GM19025 (cell line): ENCODE measurements at regions not wholly inside any gene's neighbourhood (a gene's known extent, or its start where the extent isn't known, plus 50 kb on each side); places are given as distances from the start of the nearest gene placed in this dataset.
"Not testable (repeated sequence)": the region's sequence is repeated elsewhere in the genome, so short reads cannot be mapped to it uniquely, and the experiment has no call there.

ENCODE experiments used
- ATAC-seq: cut with Tn5 transposase; IDR thresholded peaks from one replicate; pipeline ENCODE4 v1.9.1; 2021; ENCODE audit warnings: mild to moderate bottlenecking, low read depth, moderate library complexity; ENCODE audit not compliant: unreplicated experiment

DNA sequence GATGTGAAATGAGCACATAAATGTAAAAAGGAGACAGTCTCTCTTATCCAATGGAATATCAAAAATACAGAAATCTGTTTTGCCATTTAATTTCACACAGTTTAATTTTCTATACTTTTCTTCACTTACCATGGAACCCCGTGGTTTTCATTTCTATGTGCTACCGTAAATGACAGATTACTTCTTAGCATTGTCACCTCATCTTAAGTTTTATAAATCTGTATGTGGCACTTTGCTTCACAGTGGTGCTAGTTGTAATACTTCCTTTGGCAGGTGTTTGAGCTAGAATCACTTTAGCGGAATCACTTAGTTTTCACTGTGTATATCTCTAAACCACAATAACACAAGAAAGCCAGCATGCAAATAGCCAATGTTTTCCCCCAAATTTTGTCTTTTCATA lies 781.9 kb upstream of the MGAT4C start:
- no peak for ATAC-seq

- no peak for ATAC-seq
Measured at GRCh38 chr12:87025976-87026375, 769.8 kb upstream of the MGAT4C start.

GRCh38 chr12:87021400-87021799 lies 765.2 kb upstream of the MGAT4C start:
- ATAC-seq, result no peak

GRCh38 chr12:87020071-87020470 lies 763.9 kb upstream of the MGAT4C start:
- ATAC-seq, result no peak

- no peak for ATAC-seq
Measured at GRCh38 chr12:87015352-87015751, 759.2 kb upstream of the MGAT4C start.

DNA sequence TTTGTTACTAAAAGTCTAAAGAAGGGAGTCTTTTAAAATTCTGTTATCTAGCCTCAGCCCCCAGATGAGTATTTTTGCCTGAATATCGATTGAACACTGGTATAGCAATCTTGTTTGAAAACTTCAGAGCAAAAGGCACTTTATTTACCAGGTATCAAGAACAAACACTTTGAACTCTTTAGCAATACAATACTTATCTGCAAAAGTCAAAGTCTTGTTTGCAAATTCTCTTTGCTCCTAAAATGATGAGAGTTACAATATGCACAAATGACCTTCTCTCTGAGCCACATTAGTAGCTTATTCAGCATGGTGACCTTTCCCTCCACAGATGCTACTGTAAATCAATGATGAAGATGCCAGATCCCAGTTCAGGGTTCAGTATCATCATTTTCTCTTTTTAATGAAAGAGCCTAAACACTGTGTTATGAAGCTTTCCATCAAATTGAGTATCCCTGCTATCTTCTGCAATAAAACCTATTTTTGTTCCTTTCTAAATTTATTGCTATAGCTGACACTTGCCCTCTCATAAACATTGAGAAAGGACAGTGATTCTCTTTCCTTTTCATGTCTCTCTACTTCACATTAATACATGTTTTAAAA lies 752.7 kb upstream of the MGAT4C start:
- ATAC-seq, result no peak

GRCh38 chr12:87001102-87001501 lies 744.9 kb upstream of the MGAT4C start:
- ATAC-seq, result no peak

GRCh38 chr12:86985298-86985697 lies 729.1 kb upstream of the MGAT4C start:
- no peak for ATAC-seq

GRCh38 chr12:86970595-86970994 lies 714.4 kb upstream of the MGAT4C start:
- ATAC-seq, result not testable (repeated sequence)

- ATAC-seq, result no peak
Measured at GRCh38 chr12:86959766-86960458, 703.7 kb upstream of the MGAT4C start.

DNA sequence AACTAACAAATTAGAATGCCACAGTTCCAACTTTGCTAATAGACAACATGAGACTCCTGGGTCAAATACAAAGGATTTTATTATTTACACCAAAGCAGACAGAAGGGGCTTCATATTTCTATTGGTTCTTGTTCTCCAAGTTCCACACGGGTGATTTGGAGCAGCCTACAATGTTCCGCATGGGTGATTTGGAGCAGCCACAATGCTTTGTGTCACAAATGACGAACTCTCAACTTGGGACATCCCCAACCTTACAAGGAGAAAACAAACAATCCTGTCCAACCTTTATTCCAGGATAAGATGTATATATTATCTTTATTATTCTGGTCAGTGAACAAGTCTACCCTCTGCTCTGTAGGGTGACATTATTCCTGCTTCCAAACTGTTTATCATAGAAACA lies 694.3 kb upstream of the MGAT4C start:
- ATAC-seq, result no peak

- no peak for ATAC-seq
Measured at GRCh38 chr12:86950043-86950442, 693.9 kb upstream of the MGAT4C start.

DNA sequence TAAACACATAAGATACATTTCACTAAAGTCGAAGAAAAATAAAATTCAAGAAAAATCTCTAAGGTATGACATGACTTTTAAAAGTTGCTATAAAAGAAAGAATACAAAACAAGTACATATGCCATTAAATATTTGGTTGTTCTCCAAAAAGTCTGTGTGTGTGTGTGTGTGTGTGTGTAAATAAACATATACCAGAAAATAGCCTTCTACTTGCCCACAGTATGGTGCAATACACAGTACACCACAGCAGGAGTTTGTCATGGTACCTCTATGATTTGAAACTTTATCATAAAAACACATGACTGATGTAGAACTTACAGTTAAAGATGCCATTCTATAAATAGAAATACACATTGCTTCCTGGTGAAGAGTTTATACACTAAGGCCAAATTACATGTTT lies 692.7 kb upstream of the MGAT4C start:
- no peak for ATAC-seq

GRCh38 chr12:86945685-86946196 lies 689.5 kb upstream of the MGAT4C start:
- no peak for ATAC-seq

DNA sequence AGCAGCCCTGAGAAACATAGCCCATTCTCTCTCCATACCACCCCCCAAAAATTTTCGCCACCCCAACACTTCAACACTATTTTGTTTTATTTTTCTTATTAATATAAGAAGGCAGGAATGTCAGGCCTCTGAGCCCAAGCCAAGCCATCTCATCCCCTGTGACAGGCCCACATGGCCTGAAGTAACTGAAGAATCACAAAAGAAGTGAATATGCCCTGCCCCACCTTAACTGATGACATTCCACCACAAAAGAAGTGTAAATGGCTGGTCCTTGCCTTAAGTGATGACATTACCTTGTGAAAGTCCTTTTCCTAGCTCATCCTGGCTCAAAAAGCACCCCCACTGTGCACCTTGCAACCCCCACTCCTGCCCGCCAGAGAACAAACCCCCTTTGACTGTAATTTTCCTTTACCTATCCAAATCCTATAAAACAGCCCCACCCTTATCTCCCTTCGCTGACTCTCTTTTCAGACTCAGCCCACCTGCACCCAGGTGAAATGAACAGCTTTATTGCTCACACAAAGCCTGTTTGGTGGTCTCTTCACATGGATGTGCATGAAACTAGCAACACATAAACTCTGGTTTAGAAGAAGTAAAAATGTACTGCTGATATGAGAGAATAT lies 688.1 kb upstream of the MGAT4C start:
- ATAC-seq, result not testable (repeated sequence)

DNA sequence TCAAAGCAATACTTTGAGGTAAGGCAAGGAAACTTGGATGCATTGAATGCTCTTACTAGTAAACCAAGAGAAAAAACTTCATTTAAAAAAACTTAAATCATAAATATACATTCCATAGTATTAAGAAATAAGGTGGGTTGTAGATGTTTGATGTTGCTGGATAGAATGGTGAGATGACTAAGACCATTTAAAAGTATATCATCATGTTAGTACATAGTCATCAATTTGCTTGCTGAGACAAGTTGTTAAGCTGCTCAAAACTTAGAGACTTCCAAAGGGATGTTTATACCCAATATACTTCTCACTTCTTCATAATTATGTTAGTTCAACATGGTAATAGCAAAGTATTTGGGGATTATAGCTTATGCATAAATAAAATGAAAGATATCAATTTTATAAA lies 675.5 kb upstream of the MGAT4C start:
- ATAC-seq, result no peak

DNA sequence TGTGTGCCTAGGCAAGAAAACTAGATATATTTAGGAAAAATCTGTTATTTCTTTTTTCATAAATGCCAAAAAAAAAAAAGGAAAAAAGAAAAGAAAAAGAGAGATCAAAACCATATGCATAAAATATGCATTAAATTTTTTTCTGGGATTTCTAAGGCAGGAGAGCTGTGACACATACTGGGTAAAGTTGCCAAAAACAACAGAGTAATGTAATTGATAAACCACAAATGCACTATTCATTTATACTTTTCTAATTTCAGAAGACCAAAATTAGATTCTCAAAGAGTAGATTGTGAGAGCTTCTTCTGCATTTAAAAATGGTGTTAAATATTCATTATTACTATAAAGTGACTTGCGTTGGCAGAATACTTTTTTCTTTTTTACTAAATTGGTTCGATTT lies 673.8 kb upstream of the MGAT4C start:
- no peak for ATAC-seq

GRCh38 chr12:86917121-86917520 lies 660.9 kb upstream of the MGAT4C start:
- ATAC-seq, result no peak

DNA sequence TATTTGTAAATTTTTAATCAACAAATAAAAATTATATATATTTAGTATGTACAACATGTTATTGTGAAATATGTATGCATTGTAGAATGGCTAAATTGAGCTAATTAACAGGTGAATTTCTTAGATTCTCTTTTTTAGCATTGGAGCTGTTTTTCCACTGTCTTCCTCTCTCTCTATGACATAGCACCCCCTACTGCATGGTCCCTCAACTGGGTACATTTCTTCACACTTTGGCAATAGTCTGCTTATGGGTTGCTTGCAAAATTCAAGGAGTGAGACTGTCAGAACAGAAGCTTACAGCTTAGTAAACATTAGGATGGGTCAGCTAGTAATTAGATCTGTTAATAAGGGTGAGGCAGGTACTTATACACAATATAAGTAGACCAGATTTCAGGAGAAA lies 658.5 kb upstream of the MGAT4C start:
- no peak for ATAC-seq

DNA sequence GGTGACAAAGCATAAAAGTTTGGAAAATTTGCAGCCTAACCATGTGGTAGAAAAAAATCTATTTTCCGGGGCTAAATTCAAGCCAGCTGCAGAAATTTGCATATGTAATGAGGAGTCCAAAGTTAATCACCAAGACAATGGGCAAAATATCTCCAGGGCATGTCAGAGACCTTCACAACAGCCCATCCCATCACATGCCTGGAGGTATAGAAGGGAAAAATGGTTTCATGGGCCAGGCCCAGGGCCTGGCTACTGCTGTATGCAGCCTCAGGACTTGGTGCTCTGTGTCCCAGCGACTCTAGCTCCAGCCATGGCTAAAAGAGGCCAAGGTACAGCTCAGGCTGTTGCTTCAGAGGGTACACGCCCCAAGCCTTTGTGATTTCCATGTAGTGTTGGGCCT lies 655.8 kb upstream of the MGAT4C start:
- no peak for ATAC-seq

DNA sequence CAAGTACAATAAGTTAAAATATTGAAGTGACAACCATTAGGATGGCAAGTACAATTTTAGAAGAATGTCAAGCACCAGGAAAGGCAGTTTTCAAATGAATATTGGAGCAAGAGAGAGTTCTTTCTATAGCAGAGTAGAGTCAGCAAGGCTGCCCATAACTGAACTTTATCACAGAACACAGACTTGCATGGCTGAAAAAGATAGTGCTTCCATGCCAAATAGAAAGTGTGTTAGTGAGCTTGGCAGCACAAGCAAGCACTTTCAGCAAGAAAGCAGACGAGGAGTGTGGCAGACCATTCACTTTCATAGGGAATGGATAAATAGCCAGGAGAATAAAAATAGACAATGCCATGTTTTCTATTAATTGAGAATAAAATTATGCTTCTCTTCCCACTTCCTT lies 647.0 kb upstream of the MGAT4C start:
- no peak for ATAC-seq

GRCh38 chr12:86860776-86861175 lies 604.6 kb upstream of the MGAT4C start:
- no peak for ATAC-seq
